Subcutaneous abdominal adipose tissue (tissue), 5 donors: ENCODE measurements at regions not wholly inside any gene's neighbourhood (a gene's known extent, or its start where the extent isn't known, plus 50 kb on each side); places are given as distances from the start of the nearest gene placed in this dataset.

ENCODE experiments used
- H3K27ac ChIP-seq: one replicate; pipeline ENCODE4 v1.7.0; 2013; ENCODE audit warnings: low read depth, mild to moderate bottlenecking, inconsistent platforms, low read length, moderate library complexity
- H3K27me3 ChIP-seq, 5 donors: one replicate each; pipeline ENCODE4 v1.7.0; 2013; ENCODE audit warnings: low read length in 5 of 5, inconsistent platforms in 1 of 5; ENCODE audit not compliant: control insufficient read depth in 5 of 5, insufficient read depth in 4 of 5
- H3K36me3 ChIP-seq, 5 donors: one replicate each; pipeline ENCODE4 v1.7.0; 2013; ENCODE audit warnings: low read length in 5 of 5; ENCODE audit not compliant: control insufficient read depth in 5 of 5, insufficient read depth in 5 of 5
- H3K4me1 ChIP-seq, 5 donors: one replicate each; pipeline ENCODE4 v1.7.0; 2013; ENCODE audit warnings: low read length in 5 of 5, mild to moderate bottlenecking in 3 of 5, moderate library complexity in 1 of 5; ENCODE audit not compliant: control insufficient read depth in 5 of 5, insufficient read depth in 5 of 5
- H3K4me3 ChIP-seq, 5 donors: one replicate each; pipeline ENCODE4 v1.7.0; 2013; ENCODE audit warnings: low read length in 5 of 5, low read depth in 1 of 5
- H3K9ac ChIP-seq, 5 donors: one replicate each; pipeline ENCODE4 v1.7.0; 2013; ENCODE audit warnings: low read length in 5 of 5, mild to moderate bottlenecking in 4 of 5, moderate library complexity in 3 of 5
- H3K9me3 ChIP-seq, 5 donors: one replicate each; pipeline ENCODE4 v1.7.0; 2013; ENCODE audit warnings: low read length in 5 of 5; ENCODE audit not compliant: control insufficient read depth in 5 of 5
- donor health status: healthy.
- donor health status: healthy.
- donor health status: healthy.
- donor health status: healthy.
- donor health status: healthy.

GRCh38 chr13:23947893-23948292 is 50.6 kb upstream of the C1QTNF9B start:
- Histone ChIP-seq H3K36me3 (no peaks in the 10 kb centered on the region), H3K9ac (no peak overlapping the region), H3K4me1 (no peaks in the 10 kb centered on the region), H3K27me3 (peaks cover 0 to 18% (median 3%) of the 10 kb centered on the region in 5 donors), H3K4me3 (no peak overlapping the region), H3K27ac (no peak overlapping the region), H3K9me3 (no peaks in the 10 kb centered on the region)

DNA sequence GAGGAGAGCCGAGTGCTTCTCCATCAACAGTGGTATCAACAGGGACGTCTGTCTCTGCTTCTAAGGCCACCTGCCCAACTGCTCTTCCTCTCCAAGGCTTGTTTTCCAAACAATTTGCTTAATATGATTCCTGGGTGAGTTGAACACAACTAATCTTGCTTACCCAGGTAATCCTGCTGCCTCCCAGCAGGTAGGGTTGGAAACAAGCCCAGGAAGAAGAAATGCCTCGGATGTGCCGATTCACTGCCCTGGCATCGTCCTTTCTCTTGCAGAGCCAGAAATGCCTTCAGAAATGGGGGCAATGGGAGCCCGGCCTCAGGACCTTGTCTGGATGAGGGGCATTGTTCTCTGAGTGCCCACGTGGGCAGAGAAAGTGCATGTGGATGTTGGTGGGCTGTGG is 51.9 kb upstream of the C1QTNF9B start:
- H3K27ac ChIP-seq = no peak overlapping the region
- no peaks in the 10 kb centered on the region for H3K36me3 ChIP-seq
- no peak overlapping the region for H3K9ac ChIP-seq
- H3K27me3 ChIP-seq = peaks cover 0 to 18% (median 3%) of the 10 kb centered on the region in 5 donors
- no peaks in the 10 kb centered on the region for H3K9me3 ChIP-seq
- H3K4me1 ChIP-seq = no peaks in the 10 kb centered on the region
- no peak overlapping the region for H3K4me3 ChIP-seq

GRCh38 chr13:23949736-23950135 is 52.4 kb upstream of the C1QTNF9B start:
- Histone ChIP-seq H3K9me3 (no peaks in the 10 kb centered on the region), H3K4me3 (no peak overlapping the region), H3K36me3 (no peaks in the 10 kb centered on the region), H3K27ac (no peak overlapping the region), H3K4me1 (no peaks in the 10 kb centered on the region), H3K27me3 (peaks cover 0 to 18% (median 3%) of the 10 kb centered on the region in 5 donors), H3K9ac (no peak overlapping the region)

DNA sequence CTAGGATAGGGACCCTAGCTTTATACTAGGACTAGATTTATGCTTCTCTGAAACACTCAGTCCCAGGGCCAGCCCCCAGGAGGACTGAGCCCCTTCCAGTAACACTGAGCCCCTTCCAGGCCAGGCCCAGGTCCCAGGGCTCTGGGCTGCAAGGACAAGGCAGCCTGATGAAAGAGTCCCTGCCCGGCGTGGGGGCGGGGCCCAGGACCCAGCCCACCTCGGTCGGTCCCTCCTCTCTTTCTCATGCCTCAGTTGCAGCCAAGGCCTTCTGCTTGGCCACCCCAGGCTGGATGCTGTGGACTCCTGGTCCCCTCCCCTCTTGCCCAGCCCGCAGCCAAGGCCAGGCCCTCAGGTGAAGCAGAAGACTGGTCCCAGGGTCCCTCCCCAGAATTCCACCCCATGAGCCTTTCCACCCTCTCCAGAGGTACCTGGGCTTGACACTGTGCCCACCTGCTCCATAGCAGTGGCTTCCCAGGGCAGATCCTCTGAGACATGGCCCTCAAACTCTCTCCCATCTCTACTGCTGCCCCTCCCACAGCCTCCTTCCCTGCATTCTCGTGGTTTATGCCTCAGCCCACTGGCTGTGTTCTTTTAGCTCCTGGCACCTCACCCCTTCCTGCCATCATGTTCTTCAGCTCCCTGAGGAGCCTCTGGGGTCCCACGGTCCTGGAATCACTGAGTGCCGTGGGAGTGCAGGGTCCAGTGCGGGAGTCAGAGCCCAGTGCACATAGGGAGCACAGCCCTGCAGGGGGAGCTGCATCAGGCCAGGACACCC is 53.6 kb upstream of the C1QTNF9B start:
- no peak overlapping the region for H3K4me3 ChIP-seq
- H3K36me3 ChIP-seq = no peaks in the 10 kb centered on the region
- H3K9me3 ChIP-seq = no peaks in the 10 kb centered on the region
- peaks cover 0 to 18% (median 3%) of the 10 kb centered on the region in 5 donors for H3K27me3 ChIP-seq
- H3K9ac ChIP-seq = no peak overlapping the region
- H3K27ac ChIP-seq = no peak overlapping the region
- H3K4me1 ChIP-seq = no peaks in the 10 kb centered on the region

DNA sequence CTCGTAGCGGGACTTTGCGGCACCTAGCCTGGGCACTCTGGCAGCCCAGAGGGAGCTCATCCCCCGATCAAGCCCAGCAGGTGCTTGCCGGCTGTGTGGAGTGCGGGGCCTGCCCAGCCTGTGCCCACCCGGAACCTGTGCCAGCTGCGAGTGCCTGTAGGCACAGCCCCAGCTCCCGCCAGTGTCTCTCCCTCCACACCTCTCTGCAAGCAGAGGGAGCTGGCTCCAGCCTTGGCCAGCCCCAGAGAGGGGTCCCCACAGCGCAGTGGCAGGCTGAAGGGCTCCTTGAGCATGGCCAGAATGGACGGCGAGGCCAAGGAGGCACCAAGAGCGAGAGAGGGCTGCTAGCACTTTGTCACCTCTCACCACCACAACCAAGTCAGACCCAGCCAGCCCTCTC is 55.5 kb upstream of the C1QTNF9B start:
- Histone ChIP-seq H3K27me3 (peaks cover 0 to 8% (median 3%) of the 10 kb centered on the region in 5 donors), H3K36me3 (no peaks in the 10 kb centered on the region), H3K4me3 (no peak overlapping the region), H3K9me3 (no peaks in the 10 kb centered on the region), H3K4me1 (no peaks in the 10 kb centered on the region), H3K9ac (no peak overlapping the region), H3K27ac (no peak overlapping the region)

DNA sequence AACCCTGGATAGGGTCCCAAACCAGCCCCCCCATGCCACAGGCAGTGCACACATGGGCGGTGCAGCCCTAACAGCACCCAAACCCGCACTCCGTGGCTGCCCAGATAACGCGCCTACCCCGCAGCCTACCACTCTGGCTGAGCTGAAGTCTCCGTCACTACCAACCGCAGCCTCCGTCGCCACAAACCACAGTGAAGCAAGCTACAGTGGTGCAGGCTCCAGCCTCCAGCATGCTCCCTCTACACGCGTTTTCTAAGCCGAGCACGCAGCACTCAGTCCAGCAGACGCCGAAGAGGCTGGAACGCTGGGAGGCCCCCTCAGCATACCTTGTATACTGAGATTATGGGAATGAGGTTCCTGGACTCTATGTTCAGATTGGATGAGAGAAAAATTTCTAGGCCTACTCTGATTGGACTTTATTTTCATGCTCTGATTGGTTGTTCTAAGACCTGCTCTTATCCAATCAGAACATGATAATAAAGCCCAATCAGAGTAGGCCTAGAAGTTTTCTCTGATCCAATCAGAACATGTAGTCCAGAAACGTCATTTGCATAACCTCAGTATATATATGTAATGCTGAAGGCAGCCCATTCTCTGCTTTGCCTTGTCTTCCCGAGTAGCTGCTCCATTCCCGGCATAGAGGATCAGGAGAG is 56.7 kb upstream of the C1QTNF9B start:
- H3K4me3 ChIP-seq = no peak overlapping the region
- no peak overlapping the region for H3K27ac ChIP-seq
- H3K4me1 ChIP-seq = no peaks in the 10 kb centered on the region
- H3K9me3 ChIP-seq = no peaks in the 10 kb centered on the region
- H3K36me3 ChIP-seq = no peaks in the 10 kb centered on the region
- no peak overlapping the region for H3K9ac ChIP-seq
- H3K27me3 ChIP-seq = peaks cover 0 to 3% (median 0%) of the 10 kb centered on the region in 5 donors

- H3K36me3 ChIP-seq = no peaks in the 10 kb centered on the region
- H3K4me1 ChIP-seq = no peaks in the 10 kb centered on the region
Observed at GRCh38 chr13:23955064-23955463, 57.8 kb upstream of the C1QTNF9B start.

GRCh38 chr13:23956106-23956505 is 58.8 kb upstream of the C1QTNF9B start:
- H3K27ac ChIP-seq = no peak overlapping the region
- no peak overlapping the region for H3K4me3 ChIP-seq
- H3K9me3 ChIP-seq = no peaks in the 10 kb centered on the region
- H3K36me3 ChIP-seq = no peaks in the 10 kb centered on the region
- no peak overlapping the region for H3K9ac ChIP-seq
- H3K4me1 ChIP-seq = no peaks in the 10 kb centered on the region
- peaks cover 0 to 3% (median 0%) of the 10 kb centered on the region in 5 donors for H3K27me3 ChIP-seq

More at GRCh38 chr13:23955064-23955463, 57.8 kb upstream of the C1QTNF9B start:
- Histone ChIP-seq H3K9ac (no peak overlapping the region), H3K27ac (no peak overlapping the region), H3K4me3 (no peak overlapping the region), H3K27me3 (peaks cover 0 to 3% (median 0%) of the 10 kb centered on the region in 5 donors), H3K9me3 (no peaks in the 10 kb centered on the region)

DNA sequence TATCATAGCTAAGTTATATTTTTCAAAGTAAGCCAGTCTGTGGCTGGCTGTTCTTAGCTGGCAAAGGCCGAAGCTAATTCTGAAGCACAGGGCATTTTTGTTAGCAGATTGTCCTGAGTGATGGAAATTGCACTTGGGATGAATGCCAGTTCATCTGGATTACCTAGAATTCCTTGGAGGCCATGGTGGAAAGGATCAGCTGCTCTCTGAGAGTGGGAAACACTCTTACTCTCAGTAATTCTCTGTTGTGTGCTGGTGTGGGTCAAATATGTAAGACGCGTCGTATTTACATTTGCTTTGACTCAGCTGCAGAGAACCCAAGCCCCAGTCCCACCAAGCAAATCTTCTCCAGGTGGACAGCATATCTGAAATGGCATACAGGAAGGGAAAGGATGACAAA is 60.7 kb upstream of the C1QTNF9B start:
- Histone ChIP-seq H3K4me1 (no peaks in the 10 kb centered on the region), H3K27me3 (no peaks in the 10 kb centered on the region), H3K4me3 (no peak overlapping the region), H3K27ac (no peak overlapping the region), H3K36me3 (no peaks in the 10 kb centered on the region), H3K9ac (no peak overlapping the region), H3K9me3 (no peaks in the 10 kb centered on the region)

- Histone ChIP-seq H3K27me3 (no peaks in the 10 kb centered on the region), H3K4me1 (no peaks in the 10 kb centered on the region), H3K36me3 (no peaks in the 10 kb centered on the region), H3K9ac (no peak overlapping the region), H3K27ac (no peak overlapping the region), H3K4me3 (no peak overlapping the region), H3K9me3 (no peaks in the 10 kb centered on the region)
Observed at GRCh38 chr13:23959231-23959862, 62.0 kb upstream of the C1QTNF9B start.
